Peyer's patch (tissue), 4 donors: ENCODE measurements at regions not wholly inside any gene's neighbourhood (a gene's known extent, or its start where the extent isn't known, plus 50 kb on each side); places are given as distances from the start of the nearest gene placed in this dataset.
"Not testable (repeated sequence)": the region's sequence is repeated elsewhere in the genome, so short reads cannot be mapped to it uniquely, and the experiment has no call there.

Source experiments
- POLR2A ChIP-seq, 2 donors: fragments of 450-650 bp; IDR thresholded peaks; one replicate each; pipeline ENCODE4 v1.5.1; 2017; ENCODE audit warnings: antibody characterized with exemption in 2 of 2, mild to moderate bottlenecking in 2 of 2, moderate library complexity in 2 of 2
- TF ChIP-seq, protein P1 (sequence below), 6 experiments: fragments of 450-650 bp in 4 of 6; fragments of 200-600 bp in 2 of 6; sonication (generic) in 1 of 6; IDR thresholded peaks; one replicate each; pipeline ENCODE4 v1.5.1; 2017 to 2019; ENCODE audit warnings: antibody characterized with exemption in 6 of 6, mild to moderate bottlenecking in 3 of 6, moderate library complexity in 1 of 6

DNA sequence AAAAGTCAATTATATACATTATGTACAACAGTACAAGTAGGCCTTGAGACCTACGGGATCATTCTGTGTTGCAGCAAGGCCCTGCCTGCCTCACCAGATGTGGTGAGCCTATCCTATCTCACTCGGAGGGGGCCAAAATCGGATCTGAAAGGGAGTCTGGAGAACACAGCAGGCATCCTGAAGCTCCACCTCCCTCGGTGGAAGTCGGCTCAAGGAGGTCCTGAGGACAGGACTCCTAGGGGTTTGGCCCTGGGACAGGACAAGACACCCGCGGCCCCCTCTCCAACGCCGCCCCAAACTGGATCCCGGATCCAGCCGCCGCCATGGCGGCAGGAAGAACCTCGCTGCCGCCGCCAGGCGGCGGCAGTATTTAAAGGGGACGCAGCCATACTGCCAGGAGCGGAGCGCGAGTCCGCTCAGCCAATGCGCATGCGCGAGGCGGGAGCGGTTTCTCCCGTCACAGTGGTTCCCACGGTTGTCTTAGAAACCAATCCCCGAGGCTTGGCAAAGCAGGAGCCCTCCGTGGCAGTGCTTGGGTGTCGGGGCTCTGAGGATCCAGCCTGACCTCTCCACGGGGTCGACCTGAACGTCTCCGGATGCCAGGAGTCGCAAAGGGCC is 97.8 kb upstream of the FOXD4L5 start:
- not testable (repeated sequence) for TF ChIP-seq POLR2A (IDR thresholded peaks at IDR 0.05)
- TF ChIP-seq, protein P1, sequence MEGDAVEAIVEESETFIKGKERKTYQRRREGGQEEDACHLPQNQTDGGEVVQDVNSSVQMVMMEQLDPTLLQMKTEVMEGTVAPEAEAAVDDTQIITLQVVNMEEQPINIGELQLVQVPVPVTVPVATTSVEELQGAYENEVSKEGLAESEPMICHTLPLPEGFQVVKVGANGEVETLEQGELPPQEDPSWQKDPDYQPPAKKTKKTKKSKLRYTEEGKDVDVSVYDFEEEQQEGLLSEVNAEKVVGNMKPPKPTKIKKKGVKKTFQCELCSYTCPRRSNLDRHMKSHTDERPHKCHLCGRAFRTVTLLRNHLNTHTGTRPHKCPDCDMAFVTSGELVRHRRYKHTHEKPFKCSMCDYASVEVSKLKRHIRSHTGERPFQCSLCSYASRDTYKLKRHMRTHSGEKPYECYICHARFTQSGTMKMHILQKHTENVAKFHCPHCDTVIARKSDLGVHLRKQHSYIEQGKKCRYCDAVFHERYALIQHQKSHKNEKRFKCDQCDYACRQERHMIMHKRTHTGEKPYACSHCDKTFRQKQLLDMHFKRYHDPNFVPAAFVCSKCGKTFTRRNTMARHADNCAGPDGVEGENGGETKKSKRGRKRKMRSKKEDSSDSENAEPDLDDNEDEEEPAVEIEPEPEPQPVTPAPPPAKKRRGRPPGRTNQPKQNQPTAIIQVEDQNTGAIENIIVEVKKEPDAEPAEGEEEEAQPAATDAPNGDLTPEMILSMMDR (IDR thresholded peaks at IDR 0.05), result not testable (repeated sequence)
